Ureter (tissue), 1 donor: ENCODE measurements at regions not wholly inside any gene's neighbourhood (a gene's known extent, or its start where the extent isn't known, plus 50 kb on each side); places are given as distances from the start of the nearest gene placed in this dataset.
"Not testable (repeated sequence)": the region's sequence is repeated elsewhere in the genome, so short reads cannot be mapped to it uniquely, and the experiment has no call there.

Experiments
- DNase-seq: peaks from one replicate; pipeline ENCODE4 v3.0.0-alpha.2; 2020; ENCODE audit warnings: low spot score
- donor health status: DM: yes; HTN: yes; CAD: no.

DNA sequence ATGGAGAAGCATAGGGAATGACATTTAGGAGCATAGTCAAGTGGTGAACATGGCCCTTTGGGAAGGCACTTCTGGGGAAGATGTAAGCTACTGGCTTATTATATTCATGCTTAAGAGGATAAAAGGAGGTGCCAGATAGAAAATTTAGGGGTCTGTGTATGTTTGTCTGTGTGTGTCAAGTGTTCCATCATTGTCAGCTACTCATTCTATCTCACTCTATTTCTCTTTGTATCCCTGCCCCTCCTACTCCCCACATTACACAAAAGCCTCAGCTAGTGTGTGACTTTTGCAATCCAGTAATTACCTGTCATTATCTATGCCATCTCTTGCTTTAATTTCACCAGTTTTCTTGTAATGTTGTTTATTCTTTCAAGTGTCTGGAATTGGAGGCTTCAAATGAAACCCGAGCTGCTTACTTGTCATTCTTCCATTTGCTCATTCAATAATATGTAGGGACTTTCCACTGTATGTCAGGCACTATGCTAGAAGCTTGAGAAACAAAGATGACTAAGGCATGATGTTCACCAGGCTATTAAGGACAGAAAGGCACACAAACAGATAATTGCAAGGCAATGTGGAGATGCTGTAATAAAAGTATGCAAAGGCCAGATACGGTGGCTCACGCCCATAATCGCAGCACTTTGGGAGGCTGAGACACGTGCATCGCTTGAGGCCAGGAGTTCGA is 229.8 kb upstream of the TEX13C start:
- no peak for DNase-seq

DNA sequence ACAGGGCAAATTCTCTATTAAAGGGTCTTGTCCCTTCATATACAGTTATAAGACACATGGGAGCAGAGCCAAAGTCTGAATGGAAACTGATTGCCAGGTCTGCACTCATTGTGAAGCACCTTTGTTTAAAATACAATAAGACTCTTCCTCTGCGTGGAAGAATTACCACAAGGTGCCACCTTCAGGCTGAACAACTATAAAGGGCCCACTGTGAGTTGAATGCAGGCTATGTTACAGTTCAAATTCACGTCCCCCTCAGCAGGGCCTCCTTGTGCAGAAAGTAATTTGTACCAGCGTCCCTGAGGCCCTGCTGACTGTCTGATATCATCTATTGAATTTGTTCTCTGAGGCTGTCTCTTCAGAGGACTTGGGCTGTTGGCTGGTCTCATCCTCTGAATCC is 225.8 kb upstream of the TEX13C start:
- DNase-seq, result no peak

- no peak for DNase-seq
Measured at GRCh38 chrX:125094901-125095300, 224.8 kb upstream of the TEX13C start.

DNA sequence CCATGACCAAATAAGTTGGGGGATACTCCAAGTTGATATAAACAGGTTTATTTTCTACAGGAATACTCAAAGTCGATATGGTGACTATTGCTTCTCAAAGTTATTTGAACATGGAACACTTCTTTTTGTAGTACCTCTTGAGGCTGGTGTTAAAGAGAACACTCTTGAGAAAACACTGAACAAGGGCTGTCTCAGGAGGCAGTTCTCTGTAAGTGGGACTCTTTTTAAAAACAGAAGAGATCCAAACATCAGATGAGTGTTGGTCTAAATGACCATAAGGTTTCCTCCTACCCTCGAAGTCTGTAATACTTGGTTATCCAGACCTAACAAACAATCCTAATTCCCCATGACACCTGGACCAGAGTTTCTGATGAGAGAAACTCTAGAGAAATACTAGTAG is 223.2 kb upstream of the TEX13C start:
- DNase-seq, result no peak

GRCh38 chrX:125096870-125097269 is 222.8 kb upstream of the TEX13C start:
- DNase-seq, result no peak

- no peak for DNase-seq
Measured at GRCh38 chrX:125101971-125102755, 217.5 kb upstream of the TEX13C start.

DNA sequence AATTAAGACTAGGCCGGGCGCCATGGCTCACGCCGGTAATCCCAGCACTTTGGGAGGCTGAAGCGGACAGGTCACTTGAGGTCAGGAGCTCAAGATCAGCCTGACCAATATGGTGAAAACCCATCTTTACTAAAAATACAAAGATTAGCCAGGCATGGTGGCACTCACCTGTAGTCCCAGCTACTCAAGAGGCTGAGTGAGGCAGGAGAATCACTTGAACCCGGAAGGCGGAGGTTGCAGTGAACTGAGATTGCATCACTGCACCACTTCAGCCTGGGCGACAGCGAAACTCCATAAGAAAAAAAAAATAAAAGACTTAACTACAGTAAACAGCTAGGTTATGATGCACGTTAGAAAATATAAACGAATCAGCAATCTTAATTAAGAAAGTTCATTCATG is 216.0 kb upstream of the TEX13C start:
- DNase-seq, result no peak

DNA sequence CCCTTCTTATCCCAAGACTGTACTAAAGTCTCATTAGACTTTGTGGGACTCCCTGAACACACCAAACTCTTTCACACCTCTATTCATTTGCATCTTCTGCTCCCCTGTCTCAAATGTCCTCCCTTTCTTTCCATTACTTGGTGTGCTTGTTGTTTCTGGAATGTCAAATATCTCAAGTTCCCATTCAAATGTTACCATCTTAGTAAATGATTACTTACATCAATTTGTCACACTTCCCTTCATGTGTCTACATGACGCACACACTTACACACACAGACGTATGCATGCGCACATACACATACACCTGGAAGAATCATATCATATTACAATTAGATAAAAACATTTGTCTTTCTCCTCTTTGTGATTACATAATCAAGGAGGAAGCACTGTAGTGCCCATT is 210.8 kb upstream of the TEX13C start:
- no peak for DNase-seq

- DNase-seq, result no peak
Measured at GRCh38 chrX:125131164-125131563, 188.5 kb upstream of the TEX13C start.

GRCh38 chrX:125132274-125132673 is 187.4 kb upstream of the TEX13C start:
- no peak for DNase-seq

GRCh38 chrX:125137521-125137920 is 182.2 kb upstream of the TEX13C start:
- no peak for DNase-seq

DNA sequence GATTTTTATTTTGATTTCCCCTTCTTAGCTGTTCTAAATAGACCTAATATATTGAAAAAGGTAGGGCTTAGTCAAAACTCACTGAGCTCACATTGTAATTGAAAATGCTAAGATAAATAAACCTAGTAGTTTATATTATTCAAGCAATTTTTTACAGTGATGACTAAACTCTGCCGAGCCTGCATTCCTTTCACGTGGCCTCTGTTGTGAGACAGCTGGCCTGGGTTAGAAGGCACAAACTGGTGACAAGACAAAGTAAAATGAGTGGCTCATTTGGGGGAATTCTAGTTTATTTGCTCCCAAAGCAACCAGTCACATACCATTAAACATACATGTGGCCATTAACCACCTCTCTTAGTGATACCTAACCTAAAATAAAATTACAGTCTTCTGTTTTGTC is 169.4 kb upstream of the TEX13C start:
- DNase-seq, result no peak

- DNase-seq, result no peak
Measured at GRCh38 chrX:125151146-125151545, 168.5 kb upstream of the TEX13C start.

DNA sequence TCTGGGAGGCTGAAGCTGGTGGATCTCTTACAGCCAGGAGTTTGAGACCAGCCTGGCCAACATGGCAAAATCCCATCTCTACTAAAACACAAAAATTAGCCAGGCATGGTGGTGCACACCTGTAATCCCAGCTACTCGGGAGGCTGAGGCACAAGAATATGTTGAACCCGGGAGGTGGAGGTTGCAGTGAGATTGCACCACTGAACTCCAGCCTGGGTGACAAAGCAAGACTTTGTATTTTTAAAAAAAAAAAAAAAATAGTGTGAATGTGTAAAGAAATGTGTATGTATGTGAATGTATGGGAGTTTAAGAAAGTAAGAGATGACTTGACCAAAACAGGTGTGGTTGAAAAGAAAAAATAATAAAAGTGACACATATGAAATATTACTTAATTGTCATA is 167.7 kb upstream of the TEX13C start:
- DNase-seq, result no peak

DNA sequence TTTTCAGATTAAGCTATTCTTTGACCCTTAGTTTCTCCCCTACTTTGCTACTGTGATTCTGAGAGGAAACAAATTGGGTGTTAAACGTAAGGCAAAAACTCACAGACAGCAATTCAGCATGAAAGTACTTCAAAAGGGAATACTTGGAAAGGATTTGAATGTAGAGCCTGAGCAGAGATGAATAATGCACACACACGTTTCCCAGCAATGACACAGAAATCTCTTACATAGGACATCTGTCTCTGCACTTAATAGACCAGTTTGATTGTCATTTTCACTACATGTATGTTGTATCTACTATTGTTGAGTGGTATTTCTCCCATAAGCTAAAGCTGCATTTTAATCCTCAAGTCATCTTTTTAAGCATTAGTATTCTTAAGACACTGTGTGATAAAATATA is 166.1 kb upstream of the TEX13C start:
- DNase-seq, result no peak

DNA sequence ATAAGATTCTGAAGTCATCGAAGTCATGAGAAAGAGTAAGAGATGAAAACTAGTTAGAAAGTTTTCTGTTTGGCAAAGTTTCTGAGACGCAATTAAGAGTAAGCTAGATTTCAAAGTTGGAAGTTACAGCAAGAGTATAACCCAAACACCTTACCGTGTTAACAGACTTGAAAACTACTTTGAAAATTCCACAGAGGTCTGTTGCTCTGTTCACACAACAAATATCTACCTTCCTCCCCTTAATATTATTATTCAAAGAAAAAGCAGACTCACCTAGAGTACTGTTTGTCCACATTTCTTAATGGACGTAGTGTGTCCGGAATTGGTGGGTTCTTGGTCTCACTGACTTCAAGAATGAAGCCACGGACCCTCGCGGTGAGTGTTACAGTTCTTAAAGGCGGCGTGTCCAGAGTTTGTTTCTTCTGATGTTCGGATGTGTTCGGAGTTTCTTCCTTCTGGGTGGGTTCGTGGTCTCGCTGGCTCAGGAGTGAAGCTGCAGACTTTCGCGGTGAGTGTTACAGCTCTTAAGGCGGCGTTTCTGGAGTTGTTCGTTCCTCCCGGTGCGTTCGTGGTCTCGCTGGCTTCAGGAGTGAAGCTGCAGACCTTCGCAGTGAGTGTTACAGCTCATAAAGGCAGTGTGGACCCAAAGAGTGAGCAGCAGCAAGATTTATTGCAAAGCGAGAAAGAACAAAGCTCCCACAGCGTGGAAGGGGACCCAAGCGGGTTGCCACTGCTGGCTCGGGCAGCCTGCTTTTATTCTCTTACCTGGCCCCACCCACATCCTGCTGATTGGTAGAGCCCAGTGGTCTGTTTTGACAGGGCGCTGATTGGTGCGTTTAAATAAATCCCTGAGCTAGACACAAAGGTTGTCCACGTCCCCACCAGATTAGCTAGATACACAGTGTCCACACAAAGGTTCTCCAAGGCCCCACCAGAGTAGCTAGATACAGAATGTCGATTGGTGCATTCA is 165.1 kb upstream of the TEX13C start:
- not testable (repeated sequence) for DNase-seq

- DNase-seq, result not testable (repeated sequence)
Measured at GRCh38 chrX:125155296-125156033, 164.2 kb upstream of the TEX13C start.

GRCh38 chrX:125170459-125170858 is 149.2 kb upstream of the TEX13C start:
- no peak for DNase-seq

DNA sequence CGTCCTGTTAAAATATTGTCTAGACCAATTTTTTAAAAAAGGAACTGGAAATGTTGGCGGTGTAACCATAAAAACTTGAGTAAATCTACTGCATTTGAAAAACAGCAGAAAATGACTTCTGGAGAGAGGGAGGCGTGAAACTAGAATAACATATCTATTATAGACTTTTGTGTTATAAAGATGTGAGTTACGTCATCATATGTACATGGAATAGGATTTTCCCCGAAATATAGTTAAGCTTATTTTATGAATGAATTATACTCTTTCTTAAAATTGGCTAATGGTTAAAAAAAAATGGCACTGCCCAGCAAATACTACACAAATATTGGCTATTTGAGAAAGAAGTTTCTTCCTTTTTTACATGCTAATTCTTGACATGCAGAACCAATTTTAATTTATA is 147.1 kb upstream of the TEX13C start:
- no peak for DNase-seq

GRCh38 chrX:125175991-125176584 is 143.6 kb upstream of the TEX13C start:
- DNase-seq, result no peak

GRCh38 chrX:125193921-125194320 is 125.8 kb upstream of the TEX13C start:
- DNase-seq, result no peak
